Activated naive CD8-positive, alpha-beta T cell treated with anti-CD3 and anti-CD28 coated beads, Interleukin-2, amount 50 U/mL, for 24 hours (primary cell): ENCODE measurements at regions not wholly inside any gene's neighbourhood (a gene's known extent, or its start where the extent isn't known, plus 50 kb on each side); places are given as distances from the start of the nearest gene placed in this dataset.

Experiments used
- ATAC-seq: fragments of 150-1000 bp; cut with Tn5 transposase; one replicate; pipeline ENCODE4 v1.10.0; 2021
- DNase-seq: peaks from one replicate; pipeline ENCODE4 v3.0.0; 2021
- H3K27ac Mint-ChIP-seq: one replicate; pipeline ENCODE4 v1.8.0; 2021; ENCODE audit warnings: mild to moderate bottlenecking, mixed read lengths
- H3K27me3 Mint-ChIP-seq: one replicate; pipeline ENCODE4 v1.8.0; 2021; ENCODE audit warnings: mixed read lengths
- H3K36me3 Mint-ChIP-seq: one replicate; pipeline ENCODE4 v1.8.0; 2021; ENCODE audit warnings: low read depth, mixed read lengths
- H3K4me1 Mint-ChIP-seq: one replicate; pipeline ENCODE4 v1.8.0; 2021; ENCODE audit warnings: mixed read lengths
- H3K4me3 Mint-ChIP-seq: one replicate; pipeline ENCODE4 v1.8.0; 2021; ENCODE audit warnings: mild to moderate bottlenecking, moderate library complexity, mixed read lengths
- H3K9me3 Mint-ChIP-seq: one replicate; pipeline ENCODE4 v1.8.0; 2021; ENCODE audit warnings: mixed read lengths

DNA sequence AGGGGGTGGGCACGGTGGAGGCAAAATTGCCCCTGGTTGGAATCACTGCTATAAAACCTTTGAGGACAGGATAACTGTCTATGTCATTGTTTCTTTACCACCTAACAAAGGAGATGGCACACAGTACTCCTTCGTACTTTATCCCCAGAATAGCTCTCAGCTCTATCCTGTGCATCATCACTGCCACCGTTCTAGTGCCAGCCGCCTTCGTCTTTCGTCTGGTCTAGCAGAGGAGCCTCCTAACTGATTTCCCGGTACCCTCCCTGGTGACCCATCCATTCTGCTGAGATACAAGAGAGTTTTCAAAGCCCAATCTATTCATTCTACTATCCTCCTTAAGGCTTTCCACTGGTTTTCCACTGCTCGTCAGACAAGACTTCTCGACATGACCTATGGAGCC lies 67.9 kb upstream of the PRICKLE2 start:
- Mint-ChIP-seq H3K27me3 (no peaks in the 10 kb centered on the region), H3K9me3 (peaks cover 16% of the 10 kb centered on the region), H3K4me3 (no peak overlapping the region), H3K36me3 (no peaks in the 10 kb centered on the region), H3K27ac (no peak overlapping the region), H3K4me1 (no peaks in the 10 kb centered on the region)
- ATAC-seq (no peak), DNase-seq (no peak)

DNA sequence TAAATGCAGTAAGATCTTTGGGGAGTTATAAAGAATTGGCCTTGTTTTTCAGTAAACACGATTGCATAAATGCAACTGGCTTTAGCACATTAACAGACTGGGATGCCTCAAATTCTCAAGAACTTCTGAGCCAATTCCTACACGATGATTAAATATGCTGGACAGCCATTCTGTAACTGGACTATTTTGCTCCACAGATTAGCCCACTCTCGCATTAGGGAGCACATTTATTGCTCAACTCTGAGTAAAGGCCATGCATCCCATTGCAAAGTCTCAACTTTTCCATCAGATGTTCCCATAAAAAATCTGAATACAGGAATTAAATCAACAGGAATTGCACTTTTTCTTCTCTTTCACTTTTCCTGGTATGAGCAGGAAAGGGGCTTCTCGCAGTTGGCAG lies 66.7 kb upstream of the PRICKLE2 start:
- no peak overlapping the region for H3K4me3 Mint-ChIP-seq
- ATAC-seq (no peak), DNase-seq (no peak)
- no peaks in the 10 kb centered on the region for H3K36me3 Mint-ChIP-seq
- H3K27me3 Mint-ChIP-seq: no peaks in the 10 kb centered on the region
- no peaks in the 10 kb centered on the region for H3K4me1 Mint-ChIP-seq
- peaks cover 10% of the 10 kb centered on the region for H3K9me3 Mint-ChIP-seq
- no peak overlapping the region for H3K27ac Mint-ChIP-seq

DNA sequence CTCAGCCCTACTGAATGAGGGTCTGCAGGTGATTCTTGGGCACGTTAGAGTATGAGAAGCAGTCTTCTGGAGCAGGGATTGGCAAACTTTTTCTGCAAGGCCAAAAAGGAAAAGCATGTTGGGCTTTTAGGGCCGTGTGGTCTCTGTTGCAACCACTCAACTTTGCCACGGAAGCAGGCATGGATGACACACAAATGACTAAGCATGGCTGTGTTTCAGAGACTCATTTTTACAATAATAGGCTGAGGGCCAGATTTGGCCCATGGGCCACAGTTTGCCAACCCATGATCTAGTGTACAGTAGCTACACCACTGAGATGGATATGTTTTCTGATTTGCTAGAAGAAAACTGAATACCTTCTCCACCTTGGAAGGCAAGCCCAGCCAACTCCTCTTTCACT lies 66.1 kb upstream of the PRICKLE2 start:
- Mint-ChIP-seq H3K36me3 (no peaks in the 10 kb centered on the region), H3K27me3 (no peaks in the 10 kb centered on the region), H3K27ac (no peak overlapping the region), H3K4me1 (no peaks in the 10 kb centered on the region), H3K4me3 (no peak overlapping the region), H3K9me3 (peaks cover 6% of the 10 kb centered on the region)
- ATAC-seq (no peak), DNase-seq (no peak)

DNA sequence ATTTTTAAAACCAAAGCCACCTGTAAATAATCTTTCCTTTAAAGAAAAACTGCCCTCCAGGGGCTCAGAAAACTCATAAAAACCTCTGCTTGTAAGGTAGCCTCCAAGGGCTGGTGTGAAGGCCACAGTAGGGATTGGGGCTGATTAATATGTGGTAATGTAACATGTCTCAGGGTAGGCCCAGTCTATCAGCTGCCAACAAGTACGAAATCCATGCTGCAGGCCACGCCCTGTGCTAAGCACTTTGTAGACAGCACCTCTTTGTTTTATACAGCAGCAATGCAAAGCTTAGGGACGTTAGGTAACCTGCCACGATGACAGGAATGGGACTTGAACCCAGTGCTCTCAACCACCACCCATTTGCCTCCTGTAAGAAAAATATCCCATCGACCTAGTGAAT lies 65.6 kb upstream of the PRICKLE2 start:
- H3K4me1 Mint-ChIP-seq: no peaks in the 10 kb centered on the region
- H3K27ac Mint-ChIP-seq: no peak overlapping the region
- H3K9me3 Mint-ChIP-seq: peaks cover 2% of the 10 kb centered on the region
- H3K36me3 Mint-ChIP-seq: no peaks in the 10 kb centered on the region
- no peaks in the 10 kb centered on the region for H3K27me3 Mint-ChIP-seq
- no peak for DNase-seq
- H3K4me3 Mint-ChIP-seq: no peak overlapping the region
- no peak for ATAC-seq

DNA sequence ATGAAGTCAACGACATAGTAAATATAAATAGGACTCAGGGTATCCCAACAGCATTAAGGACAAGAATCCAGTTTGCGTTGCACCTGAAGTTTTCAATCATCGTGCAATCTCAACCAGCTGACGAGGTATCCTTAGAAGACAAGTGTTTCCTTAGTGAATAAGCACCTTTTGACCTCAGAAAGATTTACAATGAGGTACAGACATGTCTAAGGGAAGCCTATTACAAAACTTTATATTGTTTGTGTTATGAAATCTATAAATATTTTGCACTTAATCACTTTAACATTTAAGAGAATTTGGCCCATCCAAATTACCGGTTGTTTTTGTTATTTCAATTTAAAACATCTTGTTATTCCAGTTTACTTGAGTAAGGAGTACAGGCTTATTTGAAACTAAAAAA lies 64.9 kb upstream of the PRICKLE2 start:
- H3K36me3 Mint-ChIP-seq: no peaks in the 10 kb centered on the region
- DNase-seq (no peak), ATAC-seq (no peak)
- H3K27ac Mint-ChIP-seq: no peak overlapping the region
- no peak overlapping the region for H3K4me3 Mint-ChIP-seq
- H3K27me3 Mint-ChIP-seq: no peaks in the 10 kb centered on the region
- peaks cover 2% of the 10 kb centered on the region for H3K9me3 Mint-ChIP-seq
- no peaks in the 10 kb centered on the region for H3K4me1 Mint-ChIP-seq

DNA sequence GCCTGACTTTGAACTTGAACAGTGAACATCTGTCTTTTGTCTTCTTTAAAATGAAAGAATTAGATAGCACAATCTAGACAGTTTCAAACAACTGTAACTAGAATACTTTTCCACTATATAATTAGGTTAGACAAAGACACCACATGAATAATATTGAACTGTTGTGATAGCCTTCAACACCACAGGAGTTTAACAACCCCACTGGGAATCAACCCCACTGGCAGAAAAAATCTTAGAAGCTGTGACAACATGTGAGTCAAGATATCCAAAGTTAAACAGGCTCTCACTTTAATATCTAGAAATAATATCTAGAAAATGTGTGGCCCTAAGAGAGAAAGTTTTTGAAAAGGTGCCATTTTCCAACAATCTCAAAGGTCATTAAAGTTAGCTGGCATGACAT lies 64.4 kb upstream of the PRICKLE2 start:
- no peaks in the 10 kb centered on the region for H3K4me1 Mint-ChIP-seq
- no peak overlapping the region for H3K4me3 Mint-ChIP-seq
- ATAC-seq: no peak

DNA sequence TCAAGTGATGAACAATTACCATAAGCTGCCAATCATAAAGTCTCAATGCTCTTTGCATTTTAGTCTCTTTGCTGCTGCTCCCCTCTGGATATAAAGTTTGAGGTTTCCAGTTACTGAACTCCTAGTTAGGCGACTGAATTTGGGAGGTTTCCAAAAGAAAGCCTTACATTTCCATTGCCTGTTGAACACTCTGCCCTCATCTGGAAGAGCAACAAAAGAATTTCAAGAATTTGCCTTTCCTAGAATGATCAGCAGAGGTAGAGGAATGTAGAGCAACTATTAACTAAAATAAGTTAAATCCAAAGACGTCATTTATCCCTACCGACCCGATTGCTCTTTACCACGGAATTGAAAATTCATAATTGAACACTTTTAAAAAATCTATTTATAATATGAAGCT lies 53.4 kb upstream of the PRICKLE2 start:
- Mint-ChIP-seq H3K9me3 (no peaks in the 10 kb centered on the region), H3K27me3 (peaks cover 2% of the 10 kb centered on the region), H3K4me3 (no peak overlapping the region), H3K36me3 (no peaks in the 10 kb centered on the region), H3K4me1 (no peaks in the 10 kb centered on the region), H3K27ac (no peak overlapping the region)
- DNase-seq (no peak), ATAC-seq (no peak)

More for the DNA sequence above, 64.4 kb upstream of the PRICKLE2 start:
- Mint-ChIP-seq H3K27ac (no peak overlapping the region), H3K36me3 (no peaks in the 10 kb centered on the region), H3K9me3 (peaks cover 2% of the 10 kb centered on the region), H3K27me3 (no peaks in the 10 kb centered on the region)
- DNase-seq: no peak

DNA sequence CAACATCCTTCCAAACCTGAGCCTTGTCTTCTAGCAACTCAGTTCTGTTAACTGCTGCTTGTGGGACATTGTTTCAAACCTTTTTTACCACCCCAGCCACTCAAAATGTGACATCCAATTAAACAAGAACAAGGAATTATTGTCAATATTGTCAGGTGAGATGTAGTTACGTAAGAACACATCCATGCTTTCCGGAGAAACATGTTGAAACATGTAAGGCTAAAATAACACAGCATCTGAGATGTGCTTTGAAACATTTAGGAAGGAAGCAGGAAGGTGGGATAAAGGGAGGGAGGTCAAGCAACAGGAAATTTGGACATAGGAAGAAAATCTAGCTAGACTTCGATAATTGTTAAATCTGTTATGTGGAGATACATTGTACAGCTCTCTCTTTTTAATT lies 50.9 kb upstream of the PRICKLE2 start:
- Mint-ChIP-seq H3K4me1 (no peaks in the 10 kb centered on the region), H3K4me3 (no peak overlapping the region), H3K27me3 (peaks cover 2% of the 10 kb centered on the region), H3K36me3 (no peaks in the 10 kb centered on the region), H3K9me3 (no peaks in the 10 kb centered on the region), H3K27ac (no peak overlapping the region)
- no peak for DNase-seq
- no peak for ATAC-seq
